Neuron (in vitro differentiated cells): ENCODE measurements at regions not wholly inside any gene's neighbourhood (a gene's known extent, or its start where the extent isn't known, plus 50 kb on each side); places are given as distances from the start of the nearest gene placed in this dataset.
"Not testable (repeated sequence)": the region's sequence is repeated elsewhere in the genome, so short reads cannot be mapped to it uniquely, and the experiment has no call there.

ENCODE experiments used
- H2AFZ ChIP-seq: one replicate; pipeline ENCODE4 v1.6.1; 2013; ENCODE audit warnings: low read depth, mild to moderate bottlenecking, inconsistent platforms, low read length, moderate library complexity
- H3K27me3 ChIP-seq: one replicate; pipeline ENCODE4 v1.6.1; 2013; ENCODE audit warnings: low read length; ENCODE audit not compliant: insufficient read depth
- H3K36me3 ChIP-seq: one replicate; pipeline ENCODE4 v1.6.1; 2013; ENCODE audit warnings: low read length; ENCODE audit not compliant: insufficient read depth
- H3K4me1 ChIP-seq: one replicate; pipeline ENCODE4 v1.6.1; 2013; ENCODE audit warnings: low read length; ENCODE audit not compliant: insufficient read depth
- H3K4me3 ChIP-seq: 2 replicates; pipeline ENCODE4 v1.5.1; 2013; ENCODE audit warnings: mild to moderate bottlenecking, low read length, moderate library complexity
- H3K9me3 ChIP-seq: one replicate; pipeline ENCODE4 v1.6.1; 2013; ENCODE audit warnings: low read length

GRCh38 chr18:4551001-4551360, 95.9 kb upstream of the DLGAP1 start:
- Histone ChIP-seq H3K36me3 (no peaks in the 10 kb centered on the region), H2AFZ (no peak overlapping the region), H3K9me3 (no peaks in the 10 kb centered on the region), H3K4me3 (no peak overlapping the region), H3K4me1 (no peaks in the 10 kb centered on the region), H3K27me3 (no peaks in the 10 kb centered on the region)

GRCh38 chr18:4549164-4549872, 94.2 kb upstream of the DLGAP1 start:
- Histone ChIP-seq H3K4me1 (no peaks in the 10 kb centered on the region), H2AFZ (no peak overlapping the region), H3K27me3 (no peaks in the 10 kb centered on the region), H3K9me3 (no peaks in the 10 kb centered on the region), H3K4me3 (no peak overlapping the region), H3K36me3 (no peaks in the 10 kb centered on the region)

GRCh38 chr18:4547126-4547525, 92.0 kb upstream of the DLGAP1 start:
- no peak overlapping the region for H2AFZ ChIP-seq
- no peaks in the 10 kb centered on the region for H3K9me3 ChIP-seq
- H3K4me1 ChIP-seq: no peaks in the 10 kb centered on the region
- H3K36me3 ChIP-seq: no peaks in the 10 kb centered on the region
- H3K27me3 ChIP-seq: no peaks in the 10 kb centered on the region
- no peak overlapping the region for H3K4me3 ChIP-seq

- Histone ChIP-seq H2AFZ (no peak overlapping the region), H3K4me1 (no peaks in the 10 kb centered on the region), H3K9me3 (no peaks in the 10 kb centered on the region), H3K36me3 (no peaks in the 10 kb centered on the region), H3K4me3 (no peak overlapping the region), H3K27me3 (no peaks in the 10 kb centered on the region)
These were observed 89.0 kb upstream of the DLGAP1 start for GRCh38 chr18:4544142-4544541.

- H3K36me3 ChIP-seq: no peaks in the 10 kb centered on the region
- no peak overlapping the region for H2AFZ ChIP-seq
- no peaks in the 10 kb centered on the region for H3K4me1 ChIP-seq
- H3K4me3 ChIP-seq: no peak overlapping the region
- no peaks in the 10 kb centered on the region for H3K27me3 ChIP-seq
- no peaks in the 10 kb centered on the region for H3K9me3 ChIP-seq
These were observed 88.6 kb upstream of the DLGAP1 start for GRCh38 chr18:4543711-4544110.

DNA sequence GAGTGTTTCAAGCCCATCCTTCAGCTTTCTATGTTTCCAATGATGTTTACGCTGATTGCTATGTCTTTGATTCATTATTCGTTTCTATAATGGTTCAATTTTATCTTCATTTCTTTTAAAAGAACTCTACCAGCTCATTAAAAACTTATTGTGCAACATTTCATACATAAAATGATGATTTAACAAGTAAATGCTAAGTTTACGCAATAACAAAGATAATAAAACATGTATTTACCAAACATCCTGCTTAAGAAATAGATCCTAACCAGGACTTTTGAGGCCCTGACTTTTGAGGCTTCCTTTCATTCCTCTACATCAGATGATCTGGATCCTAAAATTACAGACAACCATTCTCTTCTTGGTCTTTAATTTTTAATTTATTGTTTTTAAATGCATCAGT, 86.5 kb upstream of the DLGAP1 start:
- Histone ChIP-seq H3K4me1 (no peaks in the 10 kb centered on the region), H3K27me3 (no peaks in the 10 kb centered on the region), H3K36me3 (no peaks in the 10 kb centered on the region), H2AFZ (no peak overlapping the region), H3K4me3 (no peak overlapping the region), H3K9me3 (no peaks in the 10 kb centered on the region)

DNA sequence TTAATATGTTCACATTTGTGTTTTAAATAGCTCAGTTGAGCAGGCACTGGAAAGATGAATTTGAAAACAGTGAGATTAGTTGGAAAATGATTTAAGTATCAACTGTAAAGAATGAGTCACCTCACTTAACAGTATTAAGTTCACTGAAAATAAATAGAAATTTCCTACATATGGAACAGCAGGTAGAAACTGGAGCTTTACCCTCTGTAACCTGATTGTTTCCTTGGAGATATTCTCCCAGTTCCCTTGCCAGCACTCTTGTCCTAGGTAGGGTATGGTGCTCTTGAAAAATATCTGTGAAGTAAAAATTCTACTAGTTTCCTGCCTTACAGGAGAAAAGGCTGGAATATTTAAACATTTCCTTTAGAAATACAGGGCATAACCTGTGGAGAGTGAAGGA, 81.3 kb upstream of the DLGAP1 start:
- H3K27me3 ChIP-seq: no peaks in the 10 kb centered on the region
- H3K4me3 ChIP-seq: no peak overlapping the region
- H3K36me3 ChIP-seq: no peaks in the 10 kb centered on the region
- peaks cover 2% of the 10 kb centered on the region for H3K9me3 ChIP-seq
- H2AFZ ChIP-seq: no peak overlapping the region
- H3K4me1 ChIP-seq: no peaks in the 10 kb centered on the region

DNA sequence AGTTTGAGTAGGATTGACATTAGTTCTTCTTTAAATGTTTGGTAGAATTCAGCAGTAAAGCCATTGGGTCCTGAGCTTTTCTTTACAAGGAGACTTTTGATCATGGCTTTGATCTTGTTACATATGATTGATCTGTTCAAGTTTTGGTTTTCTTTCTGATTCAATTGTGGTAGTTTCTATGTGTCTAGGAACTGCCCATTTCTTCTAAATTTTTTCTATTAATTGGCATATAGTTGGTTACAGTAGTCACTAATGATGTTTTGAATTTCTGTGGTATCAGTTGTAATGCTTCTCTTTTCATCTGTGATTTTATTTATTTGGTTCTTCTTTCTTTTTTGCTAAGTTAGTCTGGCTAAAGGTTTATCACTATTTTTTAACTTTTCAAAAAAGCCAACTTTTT, 73.3 kb upstream of the DLGAP1 start:
- no peak overlapping the region for H3K4me3 ChIP-seq
- H3K36me3 ChIP-seq: no peaks in the 10 kb centered on the region
- H3K4me1 ChIP-seq: peaks cover 2% of the 10 kb centered on the region
- no peaks in the 10 kb centered on the region for H3K27me3 ChIP-seq
- H3K9me3 ChIP-seq: peaks cover 2% of the 10 kb centered on the region
- no peak overlapping the region for H2AFZ ChIP-seq

DNA sequence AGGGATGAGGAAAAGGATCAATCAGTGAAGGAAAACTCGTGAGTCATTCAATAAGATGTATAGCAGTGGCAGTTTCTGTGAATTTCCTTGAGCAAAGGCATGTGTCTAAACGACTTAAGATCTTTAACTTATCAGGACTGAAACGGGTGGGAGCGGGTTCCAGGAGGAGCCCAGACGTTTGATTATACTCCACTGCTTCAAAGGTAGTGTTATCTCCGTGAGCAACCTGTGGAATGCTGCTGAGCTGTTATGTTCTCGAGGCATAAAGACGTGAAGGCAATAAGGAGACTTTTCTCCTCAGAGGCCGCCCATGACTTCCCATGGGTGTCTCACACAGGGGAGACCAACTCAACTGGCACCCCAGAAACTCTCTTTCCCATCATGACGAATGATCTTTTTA, 72.7 kb upstream of the DLGAP1 start:
- not testable (repeated sequence) for H3K9me3 ChIP-seq, H3K4me3 ChIP-seq, H3K36me3 ChIP-seq, H2AFZ ChIP-seq, H3K27me3 ChIP-seq, H3K4me1 ChIP-seq

GRCh38 chr18:4524096-4524495, 69.0 kb upstream of the DLGAP1 start:
- no peak overlapping the region for H3K4me3 ChIP-seq
- no peak overlapping the region for H2AFZ ChIP-seq
- H3K36me3 ChIP-seq: no peaks in the 10 kb centered on the region

GRCh38 chr18:4511166-4511565, 56.1 kb upstream of the DLGAP1 start:
- Histone ChIP-seq H3K4me3 (no peak overlapping the region), H3K9me3 (no peaks in the 10 kb centered on the region), H2AFZ (no peak overlapping the region)

More at GRCh38 chr18:4524096-4524495, 69.0 kb upstream of the DLGAP1 start:
- H3K27me3 ChIP-seq: no peaks in the 10 kb centered on the region
- no peaks in the 10 kb centered on the region for H3K9me3 ChIP-seq
- peaks cover 2% of the 10 kb centered on the region for H3K4me1 ChIP-seq

GRCh38 chr18:4510711-4511110, 55.6 kb upstream of the DLGAP1 start:
- no peaks in the 10 kb centered on the region for H3K9me3 ChIP-seq
- no peaks in the 10 kb centered on the region for H3K4me1 ChIP-seq
- H3K4me3 ChIP-seq: no peak overlapping the region
- H2AFZ ChIP-seq: no peak overlapping the region
- H3K27me3 ChIP-seq: no peaks in the 10 kb centered on the region
- no peaks in the 10 kb centered on the region for H3K36me3 ChIP-seq

More at GRCh38 chr18:4511166-4511565, 56.1 kb upstream of the DLGAP1 start:
- no peaks in the 10 kb centered on the region for H3K36me3 ChIP-seq
- H3K27me3 ChIP-seq: no peaks in the 10 kb centered on the region
- no peaks in the 10 kb centered on the region for H3K4me1 ChIP-seq

DNA sequence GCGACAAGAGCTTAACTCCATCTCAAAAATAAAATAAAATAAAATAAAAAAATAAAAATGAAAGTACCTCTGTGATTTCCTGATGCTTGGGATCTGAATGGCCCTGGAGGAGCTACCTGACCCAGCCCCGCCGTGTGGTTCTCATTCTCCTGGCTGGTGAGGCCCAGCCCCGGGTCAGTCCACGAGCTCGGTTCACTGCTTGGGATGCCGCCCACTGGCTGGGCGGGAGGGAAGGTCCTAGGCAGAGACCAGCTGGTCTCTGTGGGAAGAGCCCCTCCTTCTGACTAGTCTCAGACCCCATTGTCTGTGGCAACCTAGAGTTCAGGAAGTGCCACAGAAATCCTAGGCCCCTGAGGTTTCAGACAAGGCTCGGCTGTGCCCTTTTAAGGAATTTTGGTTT, 55.1 kb upstream of the DLGAP1 start:
- Histone ChIP-seq H3K9me3 (no peaks in the 10 kb centered on the region), H2AFZ (no peak overlapping the region), H3K27me3 (no peaks in the 10 kb centered on the region), H3K4me3 (no peak overlapping the region), H3K4me1 (no peaks in the 10 kb centered on the region), H3K36me3 (no peaks in the 10 kb centered on the region)
